AG04450 (cell line): ENCODE measurements at regions not wholly inside any gene's neighbourhood (a gene's known extent, or its start where the extent isn't known, plus 50 kb on each side); places are given as distances from the start of the nearest gene placed in this dataset. TPM values are rescaled to one million over a fixed set of nuclear protein-coding genes. Genes with fewer than 3 reads are reported as not detected.

Experiments used
- CTCF ChIA-PET: fragments of 300-600, 350-600 bp; formaldehyde crosslinking; extraction: SDS; loops from one replicate; lab custom pipeline; 2022; ENCODE audit warnings: antibody characterized with exemption, inconsistent platforms; lab: Charles Lee
- POLR2A ChIA-PET: fragments of 350-600 bp; formaldehyde crosslinking; extraction: SDS; loops from one replicate; lab custom pipeline; 2021; ENCODE audit warnings: antibody characterized with exemption, inconsistent platforms; lab: Yijun Ruan, JAX
- DNase-seq: peaks from one replicate; pipeline ENCODE4 v3.0.0-alpha.2; 2011; ENCODE audit warnings: low read depth, low spot score
- H3K27ac ChIP-seq: one replicate; pipeline ENCODE4 v1.5.1; 2012; ENCODE audit warnings: low read depth, low read length, control low read depth
- H3K27me3 ChIP-seq: one replicate; pipeline ENCODE4 v1.6.0; 2012; ENCODE audit warnings: low read length; ENCODE audit not compliant: control insufficient read depth, insufficient read depth
- H3K4me3 ChIP-seq: 2 replicates; pipeline ENCODE4 v1.5.1; 2011; ENCODE audit warnings: mild to moderate bottlenecking, low read depth, low read length, control low read depth
- H3K9me3 ChIP-seq: 2 replicates; pipeline ENCODE4 v1.5.1; 2012; ENCODE audit warnings: low read length; ENCODE audit not compliant: control insufficient read depth, insufficient read depth
- CTCF ChIP-seq: IDR thresholded peaks from 2 replicates; pipeline ENCODE4 v1.5.1; 2011; ENCODE audit warnings: low read depth, low read length, control low read depth, inconsistent platforms
- small RNA-seq: library from RNA; depleted of rRNA; stranded (forward); fragments of <200 nt; gene quantifications from one replicate; pipeline ENCODE3, GENCODE V24; 2012; ENCODE audit warnings: low read depth; ENCODE audit not compliant: insufficient read length

DNA sequence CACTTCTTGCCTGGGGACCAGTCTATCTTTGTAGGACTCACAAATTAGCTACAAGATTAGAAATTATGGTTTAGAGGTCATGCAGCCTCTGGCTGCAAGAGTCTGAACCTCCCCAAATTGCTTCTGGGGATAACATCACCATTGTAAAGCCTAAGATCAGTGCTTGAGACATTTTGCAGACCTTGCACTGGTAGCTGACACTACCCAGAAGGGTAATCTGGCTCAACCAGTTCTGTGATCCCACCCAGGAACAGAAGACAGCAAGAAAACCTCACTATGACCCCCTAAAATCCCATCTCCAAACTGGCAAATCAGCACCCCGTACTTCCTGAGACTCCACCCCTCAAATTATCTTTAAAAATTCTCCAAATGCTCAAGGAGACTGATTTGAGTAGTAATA, 58.2 kb upstream of the CDK13 start:
- DNase-seq, result no peak
- POLR2A ChIA-PET, result no interaction called here
- CTCF ChIA-PET, result interaction anchor here (0.6 kb wide), 2 partner anchors 241 to 320 kb away, joined by 3 read pairs; no protein-coding TSS in a partner anchor
- H3K4me3 ChIP-seq, result no peak overlapping the region
- H3K27ac ChIP-seq, result no peak overlapping the region
- H3K9me3 ChIP-seq, result no peaks in the 10 kb centered on the region
- H3K27me3 ChIP-seq, result peaks cover 39% of the 10 kb centered on the region
- TF ChIP-seq CTCF, result no peak

DNA sequence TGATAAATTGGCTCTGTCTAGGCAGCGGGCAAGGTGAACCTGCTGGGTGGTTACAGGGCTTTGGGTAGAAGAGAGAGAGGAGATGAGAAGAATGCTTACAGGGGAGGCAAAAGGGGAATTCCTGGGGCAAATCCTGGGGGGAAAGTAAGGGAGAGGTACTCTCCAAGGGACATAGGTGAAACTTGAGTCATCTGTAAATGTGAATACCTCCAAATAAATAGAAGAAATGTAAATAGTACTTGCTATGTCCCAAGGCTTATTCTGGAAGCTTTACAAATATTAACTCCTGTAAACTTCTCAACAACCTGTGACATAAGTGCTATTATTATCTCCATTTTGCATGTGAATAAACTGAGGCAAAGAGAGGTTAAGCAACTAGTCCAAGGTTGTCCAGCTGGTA, 57.7 kb upstream of the CDK13 start:
- CTCF ChIA-PET, result interaction anchor here (0.6 to 1.3 kb wide), 2 partner anchors 160 to 241 kb away, joined by 3 to 7 read pairs; no protein-coding TSS in a partner anchor
- TF ChIP-seq CTCF, result no peak
- DNase-seq, result no peak
- H3K27me3 ChIP-seq, result peaks cover 39% of the 10 kb centered on the region
- no peak overlapping the region for H3K27ac ChIP-seq
- H3K4me3 ChIP-seq, result no peak overlapping the region
- no peaks in the 10 kb centered on the region for H3K9me3 ChIP-seq
- POLR2A ChIA-PET, result no interaction called here

DNA sequence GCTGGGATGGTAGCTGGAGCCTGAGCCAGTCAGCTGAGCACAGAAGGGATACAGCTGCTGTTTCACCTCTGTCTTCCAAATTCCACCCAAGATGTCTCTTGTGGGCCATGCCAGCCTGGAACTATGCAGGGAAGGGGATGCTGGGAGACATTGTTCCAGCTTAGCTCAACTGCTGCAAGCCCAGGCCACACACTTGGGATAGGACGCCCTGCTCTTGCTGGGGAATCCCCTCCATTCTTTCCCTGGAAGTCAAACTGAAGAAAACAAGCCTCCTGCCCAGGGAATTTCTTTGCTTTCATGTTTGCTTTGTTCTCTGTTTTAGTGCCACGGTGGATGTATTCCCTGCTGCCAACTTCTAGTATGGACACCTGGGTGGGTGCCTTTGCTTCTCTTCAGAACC, 55.2 kb upstream of the CDK13 start:
- Histone ChIP-seq H3K9me3 (no peaks in the 10 kb centered on the region), H3K27ac (no peak overlapping the region), H3K27me3 (peaks cover 54% of the 10 kb centered on the region), H3K4me3 (no peak overlapping the region)
- no peak for TF ChIP-seq CTCF
- DNase-seq, result no peak
- CTCF ChIA-PET, result interaction anchor here (1.1 to 7.8 kb wide), 5 partner anchors 10 to 314 kb away, joined by 3 to 251 read pairs (median 11); no protein-coding TSS in a partner anchor
- POLR2A ChIA-PET, result no interaction called here

DNA sequence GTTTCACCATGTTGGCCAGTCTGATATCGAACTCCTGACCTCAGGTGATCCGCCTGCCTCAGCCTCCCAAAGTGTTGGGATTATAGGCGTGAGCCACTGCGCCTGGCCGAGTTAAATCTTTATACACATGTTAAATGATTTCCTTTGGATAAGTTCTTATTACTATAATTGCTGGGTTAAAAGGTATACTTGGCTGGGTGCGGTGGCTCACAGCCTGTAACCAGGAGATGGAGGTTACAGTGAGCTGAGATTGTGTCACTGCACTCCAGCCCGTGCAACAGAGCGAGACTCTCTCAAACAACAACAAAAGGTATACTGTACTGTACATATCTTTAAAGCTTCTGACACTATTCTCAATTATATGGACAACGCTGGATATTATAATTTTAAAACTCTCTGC, 53.2 kb upstream of the CDK13 start:
- Histone ChIP-seq H3K27me3 (peaks cover 49% of the 10 kb centered on the region), H3K27ac (no peak overlapping the region), H3K4me3 (no peak overlapping the region), H3K9me3 (no peaks in the 10 kb centered on the region)
- ChIA-PET CTCF (interaction anchor here (0.7 to 7.8 kb wide), 38 partner anchors 8 to 330 kb away, joined by 3 to 251 read pairs (median 5); no protein-coding TSS in a partner anchor), POLR2A (interaction anchor here (0.5 kb wide), 1 partner anchor 350 kb away, joined by 4 read pairs; no protein-coding TSS in a partner anchor)
- TF ChIP-seq CTCF, result no peak
- no peak for DNase-seq

- DNase-seq, result no peak
- no peak overlapping the region for H3K4me3 ChIP-seq
- no peak for TF ChIP-seq CTCF
- no peaks in the 10 kb centered on the region; the same call in 1 of the 2 replicates for H3K9me3 ChIP-seq
- ChIA-PET POLR2A (no interaction called here), CTCF (interaction anchor here (1.1 to 7.8 kb wide), 3 partner anchors 17 to 321 kb away, joined by 3 to 251 read pairs (median 3); no protein-coding TSS in a partner anchor)
- no peak overlapping the region for H3K27ac ChIP-seq
- H3K27me3 ChIP-seq, result peaks cover 36% of the 10 kb centered on the region
Measured at GRCh38 chr7:39898867-39899266, 51.2 kb upstream of the CDK13 start.

Small RNA genes in the stretch of these regions (small RNA-seq; reads per million reads assigned to genes)
- gene RN7SL496P (not detected), gene RNU6-719P (not detected)
